ENCODE measurements at regions not wholly inside any gene's neighbourhood (a gene's known extent, or its start where the extent isn't known, plus 50 kb on each side); places are given as distances from the start of the nearest gene placed in this dataset.

DNA sequence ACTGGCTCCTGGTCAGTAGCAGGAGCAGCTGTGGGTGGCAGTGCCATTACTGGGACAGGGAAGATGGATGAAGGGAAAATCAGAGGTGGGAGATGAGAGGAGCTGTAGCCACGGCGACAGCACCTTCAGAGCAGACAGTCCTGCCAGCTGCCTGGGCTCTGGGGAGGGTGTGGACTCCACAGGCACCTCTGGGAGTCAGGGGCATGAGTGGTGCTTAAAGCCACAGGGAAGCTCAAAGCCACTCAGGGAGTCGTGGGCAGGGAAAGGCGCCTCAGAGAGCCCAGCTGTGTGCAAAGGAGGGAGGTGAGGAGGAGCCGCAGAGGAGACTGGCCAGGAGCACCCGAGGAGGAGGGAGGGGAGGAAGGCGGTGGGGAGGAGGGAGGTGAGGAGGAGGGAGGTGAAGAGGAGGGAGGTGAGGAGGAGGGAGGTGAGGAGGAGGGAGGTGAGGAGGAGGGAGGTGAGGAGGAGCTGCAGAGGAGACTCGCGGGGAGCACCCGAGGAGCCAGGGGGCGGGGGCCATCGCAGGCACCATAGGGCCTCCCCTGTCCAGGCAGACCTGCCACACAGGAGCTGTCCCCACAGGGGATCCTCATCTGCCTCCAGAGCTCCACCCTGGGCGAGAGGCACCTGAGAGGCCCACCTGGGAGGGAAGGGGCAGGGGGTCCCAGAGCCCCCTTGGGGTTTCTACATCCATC, 977.6 kb downstream of the BRD1 start:
- no peak for DNase-seq

DNA sequence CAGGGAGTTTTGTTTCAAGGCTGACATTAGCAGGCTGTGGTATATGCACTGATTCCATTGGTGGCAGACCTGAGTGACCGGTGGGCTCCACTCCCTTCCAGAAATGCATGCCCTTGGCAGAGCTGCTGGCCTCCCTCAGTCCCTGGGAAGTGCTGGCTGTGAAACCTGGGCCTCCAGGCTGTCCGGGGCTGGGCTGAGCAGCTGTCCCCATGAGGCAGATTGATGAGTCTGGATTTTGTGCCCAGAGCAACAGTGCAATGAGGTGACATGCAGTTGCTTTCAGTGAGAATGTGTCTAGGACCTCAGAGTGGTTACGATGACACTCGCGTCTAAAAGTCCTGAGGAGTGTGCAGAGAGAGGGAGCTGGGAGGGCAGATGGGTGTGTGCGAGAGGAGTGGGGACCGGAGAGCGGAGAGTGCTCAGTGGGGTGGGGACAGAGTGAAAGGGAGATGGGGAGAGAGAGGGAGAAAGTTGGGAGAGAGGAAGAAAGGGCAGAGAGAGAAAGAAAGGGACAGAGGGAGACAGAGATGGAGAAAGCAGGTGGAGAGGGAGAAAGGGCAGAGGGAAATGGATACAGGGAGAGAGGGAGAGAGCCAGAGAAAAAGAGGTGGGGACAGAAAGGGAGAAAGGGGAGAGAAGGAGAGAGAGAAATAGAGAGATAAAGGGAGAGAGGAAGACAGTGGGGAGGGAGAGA, 978.3 kb downstream of the BRD1 start:
- DNase-seq = no peak

DNA sequence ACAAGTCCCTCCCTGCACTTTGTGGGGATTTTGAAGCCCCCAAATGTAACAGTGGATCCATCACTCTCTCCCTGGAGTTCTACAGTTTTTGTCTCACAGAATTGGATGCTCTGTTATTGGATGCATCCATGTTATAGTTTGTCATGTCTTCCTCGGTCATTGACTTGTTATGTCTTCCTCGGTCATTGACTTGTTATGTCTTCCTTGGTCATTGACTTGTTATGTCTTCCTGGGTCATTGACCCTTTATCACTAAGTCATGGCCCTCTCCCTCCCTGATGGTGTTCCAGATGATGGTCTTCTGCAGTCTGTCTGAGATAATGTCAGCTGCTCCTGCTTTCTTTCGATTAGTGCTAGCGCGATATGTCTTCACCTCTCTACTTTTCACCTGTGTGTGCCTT, 981.5 kb downstream of the BRD1 start:
- DNase-seq = no peak

DNA sequence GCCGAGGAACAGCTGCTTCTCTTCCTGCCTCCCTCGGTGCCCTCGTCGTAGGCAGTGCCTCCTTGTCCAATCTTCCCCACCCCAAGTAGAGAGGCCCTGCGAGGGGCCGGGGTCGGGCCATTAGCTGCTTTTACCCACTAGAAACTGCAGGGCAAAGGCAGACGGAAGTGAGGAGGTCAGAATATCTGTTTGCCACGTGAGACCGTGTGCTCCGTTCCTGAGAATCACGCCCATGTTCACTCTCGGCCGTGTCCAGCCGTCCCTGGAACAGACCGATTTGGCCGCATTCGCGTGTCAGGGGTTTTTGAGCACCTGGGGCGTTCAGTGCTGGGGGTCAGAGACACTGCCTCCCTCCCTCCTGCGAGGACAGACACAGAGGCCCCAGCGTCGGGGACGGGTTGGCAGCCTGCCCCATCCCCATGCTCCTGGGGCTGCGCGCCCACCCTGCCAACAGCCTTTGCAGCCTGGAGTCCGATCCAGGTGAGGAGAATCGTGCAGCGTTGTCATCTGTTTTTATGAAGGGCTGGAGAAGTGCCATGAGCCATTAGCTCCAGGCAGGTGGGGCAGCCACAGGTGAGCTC, 982.2 kb downstream of the BRD1 start:
- no peak for DNase-seq

DNA sequence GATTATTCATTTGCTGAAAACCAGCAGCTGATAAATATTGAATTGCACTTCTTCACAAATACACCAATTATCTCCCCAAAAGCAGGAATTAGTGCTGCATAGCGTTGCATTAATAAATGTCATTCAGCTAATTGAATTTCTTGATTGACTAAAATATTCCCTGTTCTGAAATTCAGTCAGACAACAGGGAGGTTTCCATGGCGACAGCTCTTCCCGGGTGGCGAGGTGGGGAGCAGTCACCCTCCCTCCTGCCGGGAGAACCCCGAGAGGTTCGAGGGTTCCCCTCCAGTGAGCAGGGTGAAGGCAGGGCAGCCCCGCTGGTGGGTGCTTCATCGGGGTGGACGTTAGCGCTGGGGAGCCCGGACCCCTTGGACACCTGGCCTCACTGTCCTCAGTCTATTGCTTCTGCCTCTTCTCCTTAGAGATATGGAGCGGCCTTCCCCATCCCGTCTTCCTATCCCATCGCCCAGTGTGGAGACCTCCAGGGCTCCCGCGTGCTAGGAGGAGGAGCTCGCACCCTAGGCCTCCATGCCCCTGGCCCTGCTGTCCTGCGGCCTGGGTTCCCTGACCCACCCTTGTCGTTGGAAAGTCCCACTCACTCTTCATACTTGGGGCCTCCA, 983.5 kb downstream of the BRD1 start:
- no peak for DNase-seq

DNA sequence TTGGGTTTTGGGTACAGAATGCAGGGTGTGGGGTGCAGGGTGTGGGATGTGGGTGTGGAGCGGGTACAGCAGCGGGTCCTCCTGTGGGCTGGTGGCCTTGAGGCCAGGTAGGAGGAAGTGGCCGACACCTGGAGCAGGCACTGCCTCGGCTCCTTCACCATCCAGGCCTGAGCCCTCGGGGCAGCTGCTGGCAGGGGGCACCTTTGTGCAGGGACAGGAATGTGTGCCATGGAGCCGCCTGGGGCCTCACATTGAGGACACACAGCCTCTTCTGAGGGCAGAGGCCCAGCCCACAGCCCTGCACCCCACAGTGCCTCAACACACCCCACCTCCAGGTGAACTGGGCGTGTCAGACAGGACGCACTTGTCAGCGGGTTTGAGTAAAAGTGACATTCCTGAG, 984.0 kb downstream of the BRD1 start:
- DNase-seq = no peak

DNA sequence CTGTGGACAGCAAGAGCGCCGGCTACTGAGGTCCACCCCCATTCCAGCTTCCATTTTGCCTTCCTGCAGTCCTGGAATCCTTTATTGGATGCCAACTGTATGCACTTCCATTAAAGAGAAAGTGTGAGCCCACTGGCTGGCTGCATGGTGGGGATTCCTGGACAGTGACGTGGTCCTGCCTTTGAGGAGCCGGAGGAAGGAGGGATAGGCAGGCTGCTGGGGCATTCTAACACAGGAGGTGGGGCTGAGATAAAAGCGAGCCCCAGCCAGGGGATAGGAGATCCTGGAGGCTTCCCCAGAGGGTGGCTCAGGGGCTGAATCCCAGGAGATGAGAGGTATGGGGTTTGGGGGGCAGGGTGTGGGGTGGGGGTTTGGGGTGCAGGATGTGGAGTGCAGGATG, 984.7 kb downstream of the BRD1 start:
- no peak for DNase-seq

DNA sequence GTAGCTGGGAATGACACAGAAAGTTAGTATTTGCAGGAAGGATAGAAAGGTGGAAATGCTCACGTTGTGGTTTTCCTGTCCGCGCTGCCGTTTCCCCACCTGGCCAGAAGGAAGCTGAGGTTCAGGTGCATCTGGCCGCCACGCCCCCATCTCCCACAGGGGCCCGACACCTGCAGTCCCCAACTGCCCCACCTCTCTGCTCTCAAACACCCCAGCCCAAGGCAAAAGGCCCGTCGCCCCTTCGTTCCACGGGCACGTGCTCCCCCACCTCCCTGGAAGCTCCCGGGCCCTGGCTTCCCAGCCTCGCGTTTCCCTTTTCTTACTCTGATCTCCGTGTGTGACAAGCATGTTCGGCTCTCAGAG, 985.1 kb downstream of the BRD1 start:
- DNase-seq = no peak

DNA sequence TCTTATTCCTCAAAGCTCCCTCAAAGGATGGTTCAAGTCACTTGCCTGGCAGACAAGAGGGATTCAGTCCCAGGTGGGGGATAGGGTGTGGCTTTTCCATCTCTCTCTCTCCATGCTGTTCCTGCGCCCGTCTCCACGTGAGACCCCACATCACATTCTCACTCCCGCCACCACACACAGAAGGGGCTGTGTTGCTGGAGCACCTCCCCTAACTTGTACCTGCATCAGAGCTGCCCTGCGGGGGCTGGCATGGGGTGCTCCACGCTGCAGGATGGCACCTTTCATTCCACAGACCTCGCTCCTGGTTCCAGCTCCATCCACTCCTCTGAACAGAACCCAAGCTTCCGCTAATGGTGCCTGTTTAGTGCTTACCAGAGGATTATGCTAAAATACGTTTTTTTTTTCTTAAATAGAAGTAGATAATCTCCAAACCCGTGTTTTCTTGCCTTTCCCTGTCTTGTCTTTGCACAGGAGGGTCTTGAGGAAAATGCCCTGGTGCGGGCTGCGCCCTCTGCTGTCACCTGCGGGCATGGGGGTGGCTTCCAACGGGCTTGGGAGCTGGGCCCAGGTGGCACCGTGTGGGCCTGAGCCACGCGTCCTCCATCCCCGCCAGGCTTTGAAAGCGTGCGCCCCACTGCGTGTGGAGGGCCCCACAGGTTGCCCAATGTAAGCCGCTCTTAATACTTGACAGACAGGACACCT, 985.6 kb downstream of the BRD1 start:
- no peak for DNase-seq

DNA sequence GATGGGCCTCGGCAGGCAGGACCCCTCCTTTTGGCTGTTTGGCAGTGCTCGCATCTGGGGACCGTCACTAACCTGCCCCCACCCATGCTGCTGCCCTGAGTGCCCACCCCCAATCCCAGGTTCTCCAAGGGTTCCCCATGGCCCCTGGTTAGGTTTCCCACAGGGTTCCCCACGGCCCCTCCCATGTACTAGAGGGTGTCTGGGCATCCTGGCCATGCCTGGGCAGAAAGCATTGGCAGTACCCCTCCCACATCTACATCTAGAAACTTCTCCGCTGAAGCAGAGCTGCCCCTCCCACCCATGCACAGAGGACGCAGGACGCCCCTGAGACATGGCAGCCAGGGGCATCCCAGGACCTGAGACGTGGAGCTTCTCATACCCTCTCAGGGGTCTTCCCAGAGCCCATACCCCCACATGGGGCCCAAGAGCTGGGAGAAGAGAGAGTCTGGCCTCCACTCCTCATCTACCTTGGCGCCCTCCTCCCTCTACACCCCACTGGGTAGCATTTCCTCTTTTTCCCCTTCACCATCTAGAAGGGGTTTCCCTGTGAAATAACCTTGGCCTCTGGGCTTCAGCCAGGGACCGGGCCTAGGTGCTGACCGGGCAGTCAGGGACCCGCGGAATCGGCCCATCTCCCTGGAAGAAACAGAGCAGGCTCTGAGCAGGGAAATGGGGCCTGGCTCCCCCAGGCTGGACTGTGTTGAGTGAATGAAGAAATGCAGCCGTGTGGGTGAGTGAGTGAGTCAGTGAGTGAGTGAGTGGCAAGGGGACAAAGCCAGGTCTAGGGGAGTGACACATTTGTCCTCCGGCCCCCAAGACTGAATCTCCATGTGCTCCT, 987.3 kb downstream of the BRD1 start:
- DNase-seq = no peak

DNA sequence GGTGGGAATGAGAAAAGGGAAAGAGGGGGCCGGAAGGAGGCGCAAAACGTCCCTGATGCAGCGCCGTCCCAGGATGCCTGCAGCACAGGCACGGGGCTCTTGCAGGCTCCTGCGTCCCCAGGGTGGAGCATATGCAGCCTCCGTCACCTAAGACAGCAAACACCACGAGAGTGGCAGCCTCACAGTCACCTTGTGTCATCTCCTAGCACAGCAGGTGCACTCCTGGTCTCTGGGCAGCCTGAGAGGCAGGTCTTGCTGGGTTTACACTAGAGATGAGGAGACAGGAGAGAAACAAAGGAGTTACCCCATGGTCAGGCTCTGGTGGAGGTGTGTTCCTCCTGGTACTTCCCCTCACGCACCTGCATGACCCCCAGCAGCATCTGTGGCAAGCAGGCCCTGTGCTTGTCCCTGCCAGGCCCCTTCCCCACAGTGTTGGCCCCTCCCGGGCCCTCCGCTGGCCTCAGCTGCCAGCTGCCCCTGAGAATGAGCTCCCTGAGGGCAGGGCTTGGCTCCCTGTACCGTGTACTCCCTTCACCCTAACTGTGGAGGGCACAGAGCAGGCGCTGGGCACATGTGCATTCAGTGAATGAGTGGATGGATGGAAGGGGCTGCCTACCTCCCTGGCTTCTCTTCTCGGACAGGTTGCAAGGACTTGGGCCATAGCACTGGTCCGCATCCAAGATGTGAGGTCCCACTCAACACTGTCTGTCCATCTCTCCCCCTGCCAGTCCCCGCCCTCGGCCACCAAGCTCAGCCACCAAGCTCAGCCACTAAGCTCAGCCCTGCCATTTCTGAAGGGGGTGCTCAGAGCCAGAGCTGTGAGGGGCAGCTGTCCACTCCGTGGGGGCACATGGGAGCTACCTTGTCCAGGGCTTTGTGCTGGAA, 988.6 kb downstream of the BRD1 start:
- DNase-seq = no peak

DNA sequence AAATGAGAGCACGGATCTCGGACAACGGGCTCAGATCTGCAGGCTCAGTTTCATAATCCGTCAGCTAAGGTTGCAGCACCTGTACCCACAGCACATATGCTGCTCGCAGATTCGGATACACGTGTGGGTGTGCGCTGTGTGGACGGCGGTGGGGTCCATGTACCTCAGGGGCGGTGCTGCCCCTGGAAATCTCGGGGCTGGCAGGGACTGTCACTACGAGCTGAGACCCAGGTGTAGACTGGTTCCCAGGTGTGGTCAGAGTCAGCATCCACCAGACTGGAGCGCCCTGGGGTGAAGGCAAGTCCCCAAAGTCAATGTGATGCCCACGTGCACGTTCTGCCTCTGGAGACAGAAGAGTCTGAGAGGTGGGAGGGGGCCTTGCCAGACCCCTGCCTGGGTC, 989.3 kb downstream of the BRD1 start:
- DNase-seq = no peak

DNA sequence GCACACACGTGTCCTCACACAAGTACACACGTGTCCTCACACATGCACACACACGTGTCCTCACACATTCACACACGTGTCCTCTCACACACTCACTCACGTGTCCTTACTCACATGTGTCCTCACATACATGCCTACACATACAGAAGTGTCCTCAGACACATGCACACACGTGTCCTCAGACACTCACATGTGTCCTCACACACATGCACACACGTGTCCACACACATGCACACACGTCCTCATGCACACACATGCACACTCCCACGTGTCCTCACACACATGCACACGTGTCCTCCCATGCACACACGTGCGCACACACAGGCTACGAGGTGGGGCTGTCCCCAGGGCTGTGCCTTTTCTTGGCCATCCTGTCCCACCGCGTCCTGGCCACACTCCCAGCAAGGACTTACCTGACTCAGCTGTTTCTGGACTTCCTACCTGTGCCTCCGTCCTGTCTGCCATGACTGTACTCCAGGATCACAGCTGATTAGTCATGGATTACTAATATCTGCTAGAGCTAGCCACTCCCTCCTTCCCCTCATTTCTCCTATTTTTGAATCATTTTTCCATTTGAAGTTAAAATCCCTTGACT, 990.2 kb downstream of the BRD1 start:
- no peak for DNase-seq

DNA sequence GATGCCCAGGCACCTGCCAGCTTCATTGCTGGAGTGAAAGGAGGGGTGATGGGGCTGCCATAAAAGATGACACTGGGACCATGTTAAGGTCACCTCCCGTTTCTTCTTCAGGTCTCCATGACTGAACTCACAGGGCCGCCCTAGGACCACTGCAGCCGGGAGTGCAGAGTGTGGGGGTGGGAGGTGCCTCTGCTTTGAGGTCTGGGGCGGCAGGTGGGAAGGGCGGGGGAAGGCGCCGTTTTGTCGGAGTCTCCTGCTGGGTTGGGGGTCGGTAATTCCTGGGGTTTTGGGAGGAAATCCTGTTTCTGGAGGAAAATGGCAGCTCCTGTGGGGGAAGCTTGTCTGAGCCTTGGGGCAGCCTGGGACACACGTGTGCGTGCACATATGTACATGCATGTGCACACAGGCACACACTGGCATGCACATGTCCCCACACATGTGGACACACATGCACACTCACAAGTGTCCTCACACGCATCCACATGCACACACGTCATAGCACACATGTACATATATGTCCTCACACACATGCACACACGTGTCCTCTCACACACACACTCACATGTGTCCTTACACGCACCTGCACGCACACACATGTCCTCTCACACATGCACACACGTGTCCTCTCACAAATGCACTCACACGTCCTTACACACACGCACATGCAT, 990.9 kb downstream of the BRD1 start:
- DNase-seq = no peak

DNA sequence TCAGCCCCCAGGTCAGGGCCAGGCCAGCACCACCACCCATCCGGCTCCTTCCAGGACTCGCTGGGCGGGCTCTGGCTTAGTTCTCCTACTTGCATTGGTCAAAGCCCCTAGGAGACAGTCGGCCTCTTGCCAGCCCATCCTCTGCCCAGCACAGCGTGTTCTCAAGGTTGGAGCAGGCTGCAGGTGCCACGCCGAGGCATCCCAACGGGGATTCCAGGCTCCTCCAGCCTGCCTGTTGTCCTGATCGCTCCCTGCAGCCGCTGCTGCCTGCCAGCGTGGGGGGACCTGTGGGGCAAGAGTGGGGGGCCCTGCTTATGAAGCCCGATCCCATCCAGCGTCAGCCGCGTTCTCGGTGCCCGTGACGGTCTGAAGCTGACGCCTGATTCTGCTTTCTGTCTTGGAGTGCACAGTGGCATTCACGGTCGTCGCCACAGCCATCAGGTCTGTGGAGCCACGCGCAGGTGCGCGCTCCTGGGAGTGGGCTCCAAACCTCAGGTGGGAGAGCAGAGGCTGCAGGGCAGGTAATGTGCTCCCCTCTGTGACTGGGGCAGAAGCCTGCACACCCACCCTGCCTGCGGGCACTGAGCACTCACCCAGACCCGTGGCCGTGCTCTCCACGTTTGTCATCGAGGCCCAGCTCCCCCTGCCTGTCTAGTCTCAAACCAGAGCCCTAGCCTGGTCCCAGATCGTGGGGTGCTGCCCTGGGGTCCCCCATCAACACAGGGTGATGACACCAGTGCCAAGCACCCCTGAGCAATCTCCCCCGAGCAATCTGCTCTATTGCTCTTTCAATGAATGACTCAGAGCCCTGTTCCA, 991.6 kb downstream of the BRD1 start:
- DNase-seq = no peak

DNA sequence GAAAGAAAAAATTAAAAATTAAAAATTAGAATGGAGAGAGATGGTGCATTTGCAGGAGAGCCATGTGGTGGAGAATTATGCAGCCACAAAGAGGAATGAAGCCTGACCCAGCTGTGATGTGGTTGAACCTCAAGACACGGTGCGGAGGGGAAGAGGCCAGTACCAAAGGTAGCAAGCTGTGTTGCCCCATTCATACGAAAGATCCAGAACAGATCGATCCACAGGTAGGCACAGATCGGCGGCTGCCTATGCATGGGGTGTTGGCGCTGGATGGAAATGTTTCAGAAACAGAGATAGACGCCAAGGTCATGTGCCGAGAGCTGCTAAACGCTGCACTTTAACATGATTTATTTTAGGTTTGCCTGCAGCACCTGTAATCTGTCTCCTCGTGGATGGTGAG, 992.3 kb downstream of the BRD1 start:
- no peak for DNase-seq

DNA sequence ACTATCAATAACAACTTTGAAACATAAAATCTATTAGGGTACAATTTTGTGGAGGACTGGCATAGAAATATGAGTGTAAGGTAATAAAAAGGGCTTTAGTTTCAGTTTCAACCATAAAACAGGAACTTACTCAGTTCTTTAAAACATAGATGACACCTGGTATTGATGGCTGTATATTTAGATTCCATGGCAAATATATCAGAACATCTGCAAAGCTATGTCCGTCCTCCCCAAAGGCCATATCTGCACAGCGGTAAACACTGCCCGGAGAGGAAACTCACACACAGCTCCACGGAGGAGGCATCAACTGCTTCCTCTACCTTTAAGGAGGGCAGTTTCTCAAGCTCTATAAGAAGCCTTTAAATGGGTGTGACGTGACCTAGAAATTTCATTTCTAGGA, 993.3 kb downstream of the BRD1 start:
- no peak for DNase-seq

DNA sequence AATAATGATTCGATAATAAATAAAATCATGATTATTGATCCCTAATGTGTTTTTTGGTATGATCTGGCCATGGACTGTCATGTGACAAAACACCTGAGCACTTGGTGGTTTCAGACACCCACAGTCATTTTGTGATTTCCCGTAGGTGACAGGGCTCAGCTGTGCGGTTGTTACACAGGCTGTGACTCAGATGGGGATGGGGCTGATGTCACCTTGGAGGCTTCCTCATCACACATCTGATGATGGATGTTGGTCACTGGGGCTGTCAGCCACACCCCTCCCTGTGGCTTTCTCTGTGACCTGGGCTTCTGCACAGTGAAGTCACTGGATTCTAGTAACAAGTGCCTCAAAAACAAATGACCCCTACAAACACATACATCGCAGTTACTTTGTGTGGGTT, 995.1 kb downstream of the BRD1 start:
- DNase-seq = no peak

DNA sequence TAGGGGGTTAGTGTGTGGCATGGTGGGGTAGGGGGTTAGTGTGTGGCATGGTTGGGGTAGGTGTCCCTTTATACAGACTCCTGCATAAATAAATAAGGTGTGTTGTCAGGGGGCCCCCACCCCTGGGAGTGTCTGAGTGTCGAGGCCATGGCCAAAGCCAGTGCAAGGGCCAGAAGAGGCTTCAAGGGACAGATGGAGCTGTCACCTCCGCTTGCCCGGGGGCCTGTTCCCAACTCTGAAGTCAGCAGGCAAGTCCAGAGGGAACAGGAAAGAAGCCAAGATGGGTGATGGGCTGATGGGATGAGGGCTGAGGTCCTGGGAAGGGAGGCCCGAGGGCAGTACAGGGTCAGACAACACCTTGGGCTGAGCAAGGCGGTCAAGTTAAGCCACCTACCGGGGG, 997.8 kb downstream of the BRD1 start:
- no peak for DNase-seq

DNA sequence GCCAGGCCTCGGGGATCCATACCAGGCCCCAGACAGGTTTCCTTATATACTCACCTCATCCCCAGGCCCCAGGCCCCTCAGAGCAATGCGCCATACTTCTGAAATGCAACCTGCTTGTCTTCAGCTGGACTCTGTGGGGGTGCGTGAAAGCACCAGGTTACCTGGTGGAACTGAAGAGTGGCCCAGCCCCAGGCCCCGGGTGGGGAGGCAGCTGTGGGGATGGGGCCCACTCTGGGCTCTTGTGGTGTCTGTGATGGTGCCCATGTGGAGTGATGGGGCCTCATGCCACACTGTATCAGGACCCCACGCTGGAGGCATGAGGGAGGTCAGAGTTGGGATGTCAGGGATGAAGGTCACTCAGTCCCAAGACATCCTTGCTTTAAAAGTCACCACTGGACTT, 999.0 kb downstream of the BRD1 start:
- DNase-seq = no peak

Data from CD4-positive, alpha-beta T cell treated with Interleukin-1 beta for 1 hour (primary cell).